ENCODE measurements at regions not wholly inside any gene's neighbourhood (a gene's known extent, or its start where the extent isn't known, plus 50 kb on each side); places are given as distances from the start of the nearest gene placed in this dataset.

- Histone ChIP-seq H3K4me1 (ENCODE audit: control insufficient read depth, insufficient read depth, low read length) (no peaks in the 10 kb centered on the region), H3K9me3 (replicated peaks; ENCODE audit: control insufficient read depth, insufficient read depth, low read length) (no peaks in the 10 kb centered on the region), H3K36me3 (ENCODE audit: control insufficient read depth in 2 of 2, insufficient read depth in 2 of 2, low read length in 1 of 2) (no peaks in the 10 kb centered on the region), H3K9ac (ENCODE audit: control insufficient read depth, insufficient read depth, low read length) (no peak overlapping the region), H4K20me1 (ENCODE audit: control insufficient read depth, insufficient read depth) (no peaks in the 10 kb centered on the region), H3K4me2 (ENCODE audit: control insufficient read depth, insufficient read depth) (no peak overlapping the region), H3K4me3 (no peak overlapping the region), H3K79me2 (ENCODE audit: control insufficient read depth, insufficient read depth, low read length) (no peaks in the 10 kb centered on the region), H3K27me3 (replicated peaks in 1 of 2; ENCODE audit: control insufficient read depth in 2 of 2, insufficient read depth in 2 of 2, low read length in 1 of 2) (no peaks in the 10 kb centered on the region; a peak in 1 of 4 replicates), H2AFZ (ENCODE audit: control insufficient read depth, low read depth, low read length) (no peak overlapping the region), H3K27ac (ENCODE audit: control insufficient read depth, insufficient read depth) (no peak overlapping the region)
- FAIRE-seq: no peak
- ChIA-PET POLR2A (no interaction called here), SMC1A (ENCODE audit: uncharacterized antibody, unreplicated experiment) (no interaction called here), RAD21 (ENCODE audit: unreplicated experiment) (no interaction called here), CTCF (no interaction called here)
- intact Hi-C loops (cut with micrococcal nuclease; ENCODE audit: unreplicated experiment) (no loop called here), in situ Hi-C loops (cut with MboI) (no loop called here)
- DNase-seq (ENCODE audit: low read depth, low spot score): no peak
- no peak for ATAC-seq
- WGBS (ENCODE audit: insufficient coverage, insufficient replicate concordance, low lambda C conversion rate, missing lambda C conversion rate): 50% methylated on average over 6 of the region's 6 CpGs
- TF ChIP-seq ZNF622 (IDR thresholded peaks at IDR 0.05) (no peak), BCLAF1 (IDR thresholded peaks at IDR 0.05) (no peak), CBFB (IDR thresholded peaks at IDR 0.05; ENCODE audit: low read depth) (no peak), NR2C2 (IDR thresholded peaks at IDR 0.05; ENCODE audit: borderline replicate concordance, control insufficient read depth, insufficient read length, low read depth) (no peak)
- no TSS peak for BruUV-seq (replicated peaks)
Observed at GRCh38 chr11:11143849-11144248, 209.2 kb downstream of the CSNK2A3 start.

DNA sequence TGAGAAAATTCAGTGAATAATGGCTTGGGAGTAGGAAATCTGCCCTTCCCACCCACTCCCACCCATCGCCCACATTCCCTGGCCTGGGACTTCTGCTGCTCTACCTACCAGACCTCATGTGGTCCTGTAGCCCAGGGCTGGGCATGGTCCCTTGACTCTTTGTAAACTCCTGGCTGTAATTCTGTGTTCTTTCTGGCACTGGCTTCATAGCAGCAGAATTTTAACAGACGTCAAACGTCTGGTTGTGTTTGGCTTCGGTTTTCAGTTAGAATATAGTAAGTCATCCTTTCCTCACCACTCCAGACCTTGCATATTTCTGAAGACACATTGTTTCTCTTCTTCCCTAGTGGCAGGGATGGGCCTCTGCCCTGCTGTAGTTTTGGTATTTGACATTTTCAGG is 210.6 kb downstream of the CSNK2A3 start:
- DNase-seq (ENCODE audit: low read depth, low spot score) (no peak), ATAC-seq (no peak), FAIRE-seq (no peak)
- Histone ChIP-seq H4K20me1 (ENCODE audit: control insufficient read depth, insufficient read depth) (no peaks in the 10 kb centered on the region), H3K9me3 (replicated peaks; ENCODE audit: control insufficient read depth, insufficient read depth, low read length) (no peaks in the 10 kb centered on the region), H3K27ac (ENCODE audit: control insufficient read depth, insufficient read depth) (no peak overlapping the region), H3K36me3 (ENCODE audit: control insufficient read depth in 2 of 2, insufficient read depth in 2 of 2, low read length in 1 of 2) (no peaks in the 10 kb centered on the region), H2AFZ (ENCODE audit: control insufficient read depth, low read depth, low read length) (no peak overlapping the region), H3K4me1 (ENCODE audit: control insufficient read depth, insufficient read depth, low read length) (no peaks in the 10 kb centered on the region), H3K9ac (ENCODE audit: control insufficient read depth, insufficient read depth, low read length) (no peak overlapping the region), H3K4me3 (no peak overlapping the region), H3K4me2 (ENCODE audit: control insufficient read depth, insufficient read depth) (no peak overlapping the region), H3K27me3 (replicated peaks in 1 of 2; ENCODE audit: control insufficient read depth in 2 of 2, insufficient read depth in 2 of 2, low read length in 1 of 2) (no peaks in the 10 kb centered on the region; a peak in 1 of 4 replicates), H3K79me2 (ENCODE audit: control insufficient read depth, insufficient read depth, low read length) (no peaks in the 10 kb centered on the region)
- no TSS peak for BruUV-seq (replicated peaks)
- TF ChIP-seq NFXL1 (IDR thresholded peaks at IDR 0.05; ENCODE audit: borderline replicate concordance) (no peak), BMI1 (IDR thresholded peaks at IDR 0.05; ENCODE audit: borderline replicate concordance) (no peak), SIX5 (IDR thresholded peaks at IDR 0.05; ENCODE audit: low read depth, low read length, severe bottlenecking) (no peak), ZNF207 (IDR thresholded peaks at IDR 0.05; ENCODE audit: borderline replicate concordance) (no peak), CBFB (IDR thresholded peaks at IDR 0.05; ENCODE audit: low read depth) (no peak), ZBED1 (IDR thresholded peaks at IDR 0.05; ENCODE audit: borderline replicate concordance) (no peak), ATF2 (IDR thresholded peaks at IDR 0.05; ENCODE audit: low read length) (no peak)
- TF ChIP-seq, protein P1, sequence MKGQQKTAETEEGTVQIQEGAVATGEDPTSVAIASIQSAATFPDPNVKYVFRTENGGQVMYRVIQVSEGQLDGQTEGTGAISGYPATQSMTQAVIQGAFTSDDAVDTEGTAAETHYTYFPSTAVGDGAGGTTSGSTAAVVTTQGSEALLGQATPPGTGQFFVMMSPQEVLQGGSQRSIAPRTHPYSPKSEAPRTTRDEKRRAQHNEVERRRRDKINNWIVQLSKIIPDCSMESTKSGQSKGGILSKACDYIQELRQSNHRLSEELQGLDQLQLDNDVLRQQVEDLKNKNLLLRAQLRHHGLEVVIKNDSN (IDR thresholded peaks at IDR 0.05; ENCODE audit: borderline replicate concordance, extremely low read length, insufficient read depth, low read depth, low read length): no peak
- intact Hi-C loops (cut with micrococcal nuclease; ENCODE audit: unreplicated experiment) (no loop called here), in situ Hi-C loops (cut with MboI) (no loop called here)
- SMC1A ChIA-PET (ENCODE audit: uncharacterized antibody, unreplicated experiment): no interaction called here
- RAD21 ChIA-PET (ENCODE audit: unreplicated experiment): no interaction called here
- CTCF ChIA-PET: no interaction called here
- POLR2A ChIA-PET: no interaction called here
- whole genome bisulfite sequencing (ENCODE audit: insufficient coverage, insufficient replicate concordance, low lambda C conversion rate, missing lambda C conversion rate): 84% methylated on average over 3 of the region's 4 CpGs
